Neural crest cell (in vitro differentiated cells): ENCODE measurements at regions not wholly inside any gene's neighbourhood (a gene's known extent, or its start where the extent isn't known, plus 50 kb on each side); places are given as distances from the start of the nearest gene placed in this dataset.
"Not testable (repeated sequence)": the region's sequence is repeated elsewhere in the genome, so short reads cannot be mapped to it uniquely, and the experiment has no call there.

Experiments used
- DNase-seq: peaks from one replicate; pipeline ENCODE4 v3.0.0; 2021; ENCODE audit warnings: low read depth, mixed read lengths, low spot score
- H3K27ac Mint-ChIP-seq: one replicate; pipeline ENCODE4 v1.8.0; 2021; ENCODE audit warnings: mild to moderate bottlenecking, mixed read lengths; ENCODE audit not compliant: unreplicated experiment
- H3K27me3 Mint-ChIP-seq: 2 replicates; pipeline ENCODE4 v1.8.0; 2021; ENCODE audit warnings: low read depth, mild to moderate bottlenecking, mixed read lengths
- H3K36me3 Mint-ChIP-seq: 2 replicates; pipeline ENCODE4 v1.8.0; 2021; ENCODE audit warnings: low read depth, mild to moderate bottlenecking, mixed read lengths
- H3K4me1 Mint-ChIP-seq: 2 replicates; pipeline ENCODE4 v1.8.0; 2021; ENCODE audit warnings: mixed read lengths
- H3K4me3 Mint-ChIP-seq: one replicate; pipeline ENCODE4 v1.8.0; 2021; ENCODE audit warnings: mild to moderate bottlenecking, mixed read lengths
- H3K9me3 Mint-ChIP-seq: 2 replicates; pipeline ENCODE4 v1.8.0; 2021; ENCODE audit warnings: mixed read lengths
- TF ChIP-seq, protein P1 (sequence below): fragments of 200-600 bp; sonication (generic); conservative IDR thresholded peaks from 2 replicates; pipeline ENCODE4 v1.5.0; 2021; ENCODE audit warnings: antibody characterized with exemption, mild to moderate bottlenecking

DNA sequence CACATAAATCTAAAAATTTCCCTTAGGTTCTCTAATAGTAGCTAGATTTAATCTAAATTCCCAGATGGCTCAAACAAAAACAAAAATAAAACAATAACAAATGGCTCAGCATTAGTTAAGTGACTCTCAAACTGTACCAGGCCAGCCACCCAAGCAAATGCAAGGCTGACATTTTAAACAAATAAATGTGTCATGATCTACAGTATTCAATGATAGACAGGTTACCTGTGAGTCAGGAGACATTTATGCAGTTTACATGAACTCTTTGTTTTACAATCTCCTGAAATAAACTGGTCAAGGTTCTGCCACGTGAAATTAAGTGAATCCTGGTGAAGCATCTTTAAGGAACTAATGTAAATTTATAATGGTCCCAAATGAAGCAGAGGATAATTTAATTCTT is 580.2 kb upstream of the PTPRD start:
- TF ChIP-seq, protein P1, sequence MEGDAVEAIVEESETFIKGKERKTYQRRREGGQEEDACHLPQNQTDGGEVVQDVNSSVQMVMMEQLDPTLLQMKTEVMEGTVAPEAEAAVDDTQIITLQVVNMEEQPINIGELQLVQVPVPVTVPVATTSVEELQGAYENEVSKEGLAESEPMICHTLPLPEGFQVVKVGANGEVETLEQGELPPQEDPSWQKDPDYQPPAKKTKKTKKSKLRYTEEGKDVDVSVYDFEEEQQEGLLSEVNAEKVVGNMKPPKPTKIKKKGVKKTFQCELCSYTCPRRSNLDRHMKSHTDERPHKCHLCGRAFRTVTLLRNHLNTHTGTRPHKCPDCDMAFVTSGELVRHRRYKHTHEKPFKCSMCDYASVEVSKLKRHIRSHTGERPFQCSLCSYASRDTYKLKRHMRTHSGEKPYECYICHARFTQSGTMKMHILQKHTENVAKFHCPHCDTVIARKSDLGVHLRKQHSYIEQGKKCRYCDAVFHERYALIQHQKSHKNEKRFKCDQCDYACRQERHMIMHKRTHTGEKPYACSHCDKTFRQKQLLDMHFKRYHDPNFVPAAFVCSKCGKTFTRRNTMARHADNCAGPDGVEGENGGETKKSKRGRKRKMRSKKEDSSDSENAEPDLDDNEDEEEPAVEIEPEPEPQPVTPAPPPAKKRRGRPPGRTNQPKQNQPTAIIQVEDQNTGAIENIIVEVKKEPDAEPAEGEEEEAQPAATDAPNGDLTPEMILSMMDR: no peak
- H3K36me3 Mint-ChIP-seq: no peaks in the 10 kb centered on the region
- no peaks in the 10 kb centered on the region for H3K27me3 Mint-ChIP-seq

DNA sequence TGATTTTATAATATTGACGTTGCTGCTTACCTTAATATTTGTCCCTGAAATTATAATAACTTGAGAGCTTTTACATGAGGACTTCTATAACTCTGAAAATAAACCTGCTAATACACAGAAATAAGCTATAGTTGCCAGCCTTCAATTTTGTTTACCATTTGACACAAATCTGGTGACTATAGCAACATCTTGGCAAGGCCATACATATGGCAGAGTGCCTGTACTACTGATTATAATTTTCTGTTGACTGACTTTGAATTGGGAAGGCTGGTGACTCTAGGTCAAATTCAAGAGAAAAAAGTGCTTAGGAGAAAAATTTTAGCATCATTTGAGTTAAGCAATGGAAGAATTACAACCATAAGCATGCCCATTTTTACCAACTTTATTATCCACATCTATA is 581.4 kb upstream of the PTPRD start:
- TF ChIP-seq, protein P1: no peak
- peaks cover 2% of the 10 kb centered on the region for H3K9me3 Mint-ChIP-seq
- DNase-seq: no peak
- no peaks in the 10 kb centered on the region for H3K4me1 Mint-ChIP-seq
- no peaks in the 10 kb centered on the region for H3K27me3 Mint-ChIP-seq
- H3K27ac Mint-ChIP-seq: no peak overlapping the region
- no peaks in the 10 kb centered on the region for H3K36me3 Mint-ChIP-seq
- H3K4me3 Mint-ChIP-seq: no peak overlapping the region

More for the DNA sequence above, 580.2 kb upstream of the PTPRD start:
- Mint-ChIP-seq H3K27ac (no peak overlapping the region), H3K4me3 (no peak overlapping the region), H3K9me3 (peaks cover 7% of the 10 kb centered on the region), H3K4me1 (no peaks in the 10 kb centered on the region)
- DNase-seq: no peak

DNA sequence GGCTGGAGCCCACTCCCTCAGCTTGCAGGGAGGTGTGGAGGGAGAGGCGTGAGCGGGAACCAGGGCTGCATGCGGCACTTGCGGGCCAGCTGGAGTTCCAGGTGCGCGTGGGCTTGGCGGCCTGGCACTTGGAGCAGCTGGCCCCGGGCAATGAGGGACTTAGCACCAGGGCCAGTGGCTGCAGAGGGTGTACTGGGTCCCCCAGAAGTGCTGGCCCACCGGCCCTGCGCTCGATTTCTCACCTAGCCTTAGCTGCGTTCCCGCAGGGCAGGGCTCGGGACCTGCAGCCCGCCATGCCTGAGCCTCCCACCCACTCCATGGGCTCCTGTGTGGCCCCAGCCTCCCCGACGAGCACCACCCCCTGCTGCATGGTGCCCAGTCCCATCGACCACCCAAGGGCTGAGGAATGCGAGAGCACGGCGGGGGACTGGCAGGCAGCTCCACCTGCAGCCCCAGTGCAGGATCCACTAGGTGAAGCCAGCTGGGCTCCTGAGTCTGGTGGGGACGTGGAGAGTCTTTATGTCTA is 584.1 kb upstream of the PTPRD start:
- H3K4me3 Mint-ChIP-seq, H3K27me3 Mint-ChIP-seq, H3K9me3 Mint-ChIP-seq, H3K36me3 Mint-ChIP-seq, H3K4me1 Mint-ChIP-seq, DNase-seq, H3K27ac Mint-ChIP-seq: not testable (repeated sequence)

DNA sequence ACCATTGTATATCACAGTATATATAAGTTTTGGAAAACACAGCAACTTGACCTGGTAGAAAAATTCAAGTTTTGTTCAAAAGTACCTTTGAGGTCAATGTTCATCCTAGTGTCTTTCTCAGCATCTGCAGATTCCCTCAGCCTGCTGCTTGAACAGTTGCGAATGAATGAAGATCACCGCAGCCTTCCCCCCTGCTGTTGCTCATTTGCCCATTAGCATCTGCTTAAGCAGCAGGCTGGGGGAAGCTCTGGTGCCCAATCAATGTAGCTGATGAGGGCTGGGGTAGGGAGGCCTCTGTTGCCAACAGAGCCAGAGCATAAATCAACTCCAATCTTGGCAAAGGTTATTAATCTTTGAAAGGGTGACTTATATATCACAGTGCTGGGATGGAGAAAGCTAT is 586.5 kb upstream of the PTPRD start:
- no peak for DNase-seq

DNA sequence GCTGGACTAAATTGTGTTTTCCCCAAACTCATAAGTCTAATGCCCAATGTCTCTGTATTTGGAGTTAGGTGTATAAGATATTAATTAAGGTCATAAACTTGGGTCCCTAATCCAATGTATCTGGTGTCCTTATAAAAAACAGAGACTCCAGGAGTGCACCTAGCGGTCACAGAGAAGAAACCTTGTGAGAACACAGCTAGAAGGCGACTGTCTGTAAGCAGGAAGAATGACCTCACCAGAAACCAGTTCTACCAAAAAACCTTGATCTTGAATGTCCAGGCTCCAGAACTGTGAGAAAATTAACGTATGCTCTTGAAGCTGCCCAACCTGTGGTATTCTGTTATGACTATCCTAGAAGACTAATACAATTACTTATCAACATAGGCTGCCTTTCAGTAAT is 591.7 kb upstream of the PTPRD start:
- no peaks in the 10 kb centered on the region for H3K9me3 Mint-ChIP-seq
- DNase-seq: no peak
- H3K27ac Mint-ChIP-seq: no peak overlapping the region
- H3K4me3 Mint-ChIP-seq: no peak overlapping the region
- TF ChIP-seq, protein P1: no peak
- H3K27me3 Mint-ChIP-seq: no peaks in the 10 kb centered on the region
- no peaks in the 10 kb centered on the region for H3K36me3 Mint-ChIP-seq
- H3K4me1 Mint-ChIP-seq: no peaks in the 10 kb centered on the region

More for the DNA sequence above, 586.5 kb upstream of the PTPRD start:
- Mint-ChIP-seq H3K36me3 (no peaks in the 10 kb centered on the region), H3K9me3 (no peaks in the 10 kb centered on the region), H3K4me3 (no peak overlapping the region), H3K27me3 (no peaks in the 10 kb centered on the region), H3K4me1 (no peaks in the 10 kb centered on the region), H3K27ac (no peak overlapping the region)
- TF ChIP-seq, protein P1: no peak

DNA sequence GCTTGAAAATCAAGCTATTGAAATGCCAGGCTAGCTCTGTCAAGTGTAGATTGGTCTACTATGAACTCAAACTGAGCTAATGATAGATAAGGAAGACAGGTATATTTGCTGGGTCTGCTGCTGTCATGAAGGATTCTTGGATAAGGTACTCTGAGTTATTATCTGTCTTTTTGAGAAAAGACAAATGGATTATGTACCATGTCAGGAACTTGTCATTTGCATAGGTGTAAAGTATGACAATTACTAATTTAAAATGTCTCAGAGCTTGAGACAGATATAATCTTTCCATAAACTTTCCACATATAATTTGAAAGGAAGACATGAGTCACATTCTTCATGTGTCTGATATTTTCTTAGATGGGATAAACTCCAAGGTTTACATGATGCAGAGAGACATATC is 594.1 kb upstream of the PTPRD start:
- no peak for DNase-seq
- Mint-ChIP-seq H3K27me3 (no peaks in the 10 kb centered on the region), H3K9me3 (no peaks in the 10 kb centered on the region), H3K4me3 (no peak overlapping the region), H3K27ac (no peak overlapping the region), H3K36me3 (no peaks in the 10 kb centered on the region), H3K4me1 (no peaks in the 10 kb centered on the region)
- TF ChIP-seq, protein P1: no peak
